KBM-7 (cell line): ENCODE measurements at regions not wholly inside any gene's neighbourhood (a gene's known extent, or its start where the extent isn't known, plus 50 kb on each side); places are given as distances from the start of the nearest gene placed in this dataset.

ENCODE experiments used
- DNase-seq: peaks from one replicate; pipeline ENCODE4 v3.0.0-alpha.2; 2015
- in situ Hi-C: fragments of 300-500 bp; cut with MboI; formaldehyde crosslinking; loops from 2 replicates; pipeline ENCODE4 v1.14.3; 2020; ENCODE audit warnings: low sequenced_read_pairs, low pct_unique_long_range_greater_than_20kb, mixed read lengths

GRCh38 chr2:66070721-66071602 lies 364.0 kb upstream of the MEIS1 start:
- in situ Hi-C loops, result no loop called here
- no peak for DNase-seq

GRCh38 chr2:66069937-66070720 lies 364.8 kb upstream of the MEIS1 start:
- in situ Hi-C loops, result no loop called here
- no peak for DNase-seq

- in situ Hi-C loops, result no loop called here
- DNase-seq, result no peak
Measured at GRCh38 chr2:66066032-66066431, 368.9 kb upstream of the MEIS1 start.

- in situ Hi-C loops, result no loop called here
- DNase-seq, result no peak
Measured at GRCh38 chr2:66059332-66059731, 375.6 kb upstream of the MEIS1 start.

- DNase-seq, result no peak
- in situ Hi-C loops, result no loop called here
Measured at GRCh38 chr2:66058675-66059074, 376.2 kb upstream of the MEIS1 start.

- in situ Hi-C loops, result no loop called here
- DNase-seq, result no peak
Measured at GRCh38 chr2:66057844-66058243, 377.1 kb upstream of the MEIS1 start.

- DNase-seq, result no peak
- in situ Hi-C loops, result no loop called here
Measured at GRCh38 chr2:66050392-66050791, 384.5 kb upstream of the MEIS1 start.

- no peak for DNase-seq
- in situ Hi-C loops, result no loop called here
Measured at GRCh38 chr2:66048667-66049066, 386.3 kb upstream of the MEIS1 start.

- in situ Hi-C loops, result no loop called here
- DNase-seq, result no peak
Measured at GRCh38 chr2:66041902-66042657, 392.8 kb upstream of the MEIS1 start.

- DNase-seq, result no peak
- in situ Hi-C loops, result no loop called here
Measured at GRCh38 chr2:66036948-66037347, 398.0 kb upstream of the MEIS1 start.

- in situ Hi-C loops, result no loop called here
- no peak for DNase-seq
Measured at GRCh38 chr2:66034467-66034866, 400.5 kb upstream of the MEIS1 start.

GRCh38 chr2:66032226-66032775 lies 402.6 kb upstream of the MEIS1 start:
- in situ Hi-C loops, result no loop called here
- DNase-seq, result no peak

GRCh38 chr2:66031236-66031635 lies 403.7 kb upstream of the MEIS1 start:
- in situ Hi-C loops, result no loop called here
- no peak for DNase-seq

GRCh38 chr2:66030553-66030952 lies 404.4 kb upstream of the MEIS1 start:
- in situ Hi-C loops, result no loop called here
- DNase-seq, result no peak

- in situ Hi-C loops, result no loop called here
- no peak for DNase-seq
Measured at GRCh38 chr2:66024391-66024790, 410.5 kb upstream of the MEIS1 start.

GRCh38 chr2:66021296-66021695 lies 413.6 kb upstream of the MEIS1 start:
- DNase-seq, result no peak
- in situ Hi-C loops, result no loop called here

GRCh38 chr2:66017763-66018162 lies 417.2 kb upstream of the MEIS1 start:
- DNase-seq, result no peak
- in situ Hi-C loops, result no loop called here

- no peak for DNase-seq
- in situ Hi-C loops, result no loop called here
Measured at GRCh38 chr2:66014450-66014849, 420.5 kb upstream of the MEIS1 start.

GRCh38 chr2:66013456-66013855 lies 421.5 kb upstream of the MEIS1 start:
- in situ Hi-C loops, result no loop called here

More at GRCh38 chr2:66013456-66013855, 421.5 kb upstream of the MEIS1 start:
- DNase-seq, result no peak
